Omental fat pad (tissue), 3 donors: ENCODE measurements at regions not wholly inside any gene's neighbourhood (a gene's known extent, or its start where the extent isn't known, plus 50 kb on each side); places are given as distances from the start of the nearest gene placed in this dataset.

Experiments used
- ATAC-seq: fragments of 150-250 bp; one replicate; pipeline ENCODE4 v1.9.1; 2016; ENCODE audit warnings: mild to moderate bottlenecking, moderate library complexity; ENCODE audit not compliant: low FRiP score
- DNase-seq: peaks from one replicate; pipeline ENCODE4 v3.0.0-alpha.2; 2019; ENCODE audit warnings: low spot score
- CTCF ChIP-seq, 3 donors: fragments of 450-650 bp; IDR thresholded peaks; one replicate each; pipeline ENCODE4 v1.5.1; 2016 to 2017; ENCODE audit warnings: antibody characterized with exemption in 3 of 3, mild to moderate bottlenecking in 3 of 3, moderate library complexity in 2 of 3

DNA sequence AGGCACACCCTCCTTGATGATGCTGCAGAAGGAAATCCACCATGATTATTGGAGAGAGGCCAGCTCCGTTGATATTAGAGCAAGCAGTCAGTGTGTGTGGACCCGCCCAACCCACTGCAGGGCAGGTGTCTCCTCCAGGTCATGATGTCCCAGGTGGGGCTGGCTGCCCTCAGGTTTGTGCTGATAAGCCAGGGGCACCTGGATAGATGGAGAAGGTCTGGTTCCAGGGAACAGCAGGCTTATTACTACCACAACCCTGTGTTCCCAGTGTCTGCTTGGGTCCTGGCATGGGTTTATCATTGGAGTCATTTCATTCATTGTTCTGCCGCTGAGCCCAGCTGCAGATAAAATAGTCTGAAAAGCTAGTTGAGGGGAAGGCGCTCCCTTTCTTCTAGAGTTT, 181.1 kb upstream of the NECTIN1 start:
- TF ChIP-seq CTCF (IDR thresholded peaks at IDR 0.05): no peak
- ATAC-seq: no peak
- DNase-seq: no peak

- DNase-seq (no peak), ATAC-seq (no peak)
- TF ChIP-seq CTCF (IDR thresholded peaks at IDR 0.05): no peak
Observed at GRCh38 chr11:119909495-119909894, 180.5 kb upstream of the NECTIN1 start.

- ATAC-seq: no peak
- no peak for DNase-seq
- no peak for TF ChIP-seq CTCF (IDR thresholded peaks at IDR 0.05)
Observed at GRCh38 chr11:119909077-119909476, 180.1 kb upstream of the NECTIN1 start.

DNA sequence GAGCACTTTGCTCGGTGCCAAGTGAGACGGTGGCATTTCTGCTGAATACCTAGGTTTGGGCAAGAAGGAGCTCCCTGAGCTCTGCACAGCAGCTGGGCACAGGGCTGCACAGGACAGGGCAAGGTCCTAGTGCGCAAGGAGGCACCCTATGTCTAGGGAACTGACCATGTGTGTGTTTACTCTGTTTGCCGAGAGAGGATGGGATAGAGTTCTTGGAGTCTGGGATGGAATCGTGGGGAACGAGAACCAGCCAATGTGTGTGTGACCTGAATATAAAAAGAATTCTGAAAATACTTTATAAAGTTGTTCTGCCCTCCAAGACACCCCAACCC, 179.5 kb upstream of the NECTIN1 start:
- TF ChIP-seq CTCF (IDR thresholded peaks at IDR 0.05): no peak
- ATAC-seq (no peak), DNase-seq (no peak)

DNA sequence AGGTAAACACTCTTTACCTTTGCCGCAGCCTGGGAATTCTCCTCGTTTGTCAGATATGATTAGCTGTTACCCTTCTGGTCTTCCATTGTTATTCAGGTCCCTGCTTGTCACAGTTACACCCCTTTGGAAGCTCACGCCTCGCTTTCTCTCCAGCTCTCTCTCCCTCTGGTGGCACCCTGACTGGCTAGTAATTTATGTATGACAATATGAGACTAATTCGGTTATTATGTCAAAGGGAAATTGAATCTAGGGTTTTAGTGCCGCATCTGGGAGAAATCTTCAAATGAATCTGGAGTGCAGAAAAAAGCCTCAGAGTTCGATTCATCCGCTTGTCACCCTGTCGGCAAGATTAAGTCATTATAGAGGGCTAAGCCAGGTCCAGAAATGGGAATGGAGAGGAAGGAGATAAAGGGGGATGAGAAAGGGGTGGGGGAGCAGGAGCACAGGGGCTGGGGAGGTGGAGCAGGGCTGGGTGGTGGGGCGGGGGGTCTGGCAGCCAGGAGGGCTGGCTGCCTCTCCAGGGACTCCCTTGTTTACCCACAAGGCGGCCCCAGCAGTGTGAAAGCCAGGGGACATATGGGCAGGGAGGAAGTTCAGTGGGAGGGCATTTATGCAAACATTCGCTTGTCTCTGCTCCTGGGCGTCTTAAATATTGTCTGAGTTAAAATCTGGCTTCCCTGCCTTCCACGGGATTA, 179.0 kb upstream of the NECTIN1 start:
- DNase-seq: no peak

DNA sequence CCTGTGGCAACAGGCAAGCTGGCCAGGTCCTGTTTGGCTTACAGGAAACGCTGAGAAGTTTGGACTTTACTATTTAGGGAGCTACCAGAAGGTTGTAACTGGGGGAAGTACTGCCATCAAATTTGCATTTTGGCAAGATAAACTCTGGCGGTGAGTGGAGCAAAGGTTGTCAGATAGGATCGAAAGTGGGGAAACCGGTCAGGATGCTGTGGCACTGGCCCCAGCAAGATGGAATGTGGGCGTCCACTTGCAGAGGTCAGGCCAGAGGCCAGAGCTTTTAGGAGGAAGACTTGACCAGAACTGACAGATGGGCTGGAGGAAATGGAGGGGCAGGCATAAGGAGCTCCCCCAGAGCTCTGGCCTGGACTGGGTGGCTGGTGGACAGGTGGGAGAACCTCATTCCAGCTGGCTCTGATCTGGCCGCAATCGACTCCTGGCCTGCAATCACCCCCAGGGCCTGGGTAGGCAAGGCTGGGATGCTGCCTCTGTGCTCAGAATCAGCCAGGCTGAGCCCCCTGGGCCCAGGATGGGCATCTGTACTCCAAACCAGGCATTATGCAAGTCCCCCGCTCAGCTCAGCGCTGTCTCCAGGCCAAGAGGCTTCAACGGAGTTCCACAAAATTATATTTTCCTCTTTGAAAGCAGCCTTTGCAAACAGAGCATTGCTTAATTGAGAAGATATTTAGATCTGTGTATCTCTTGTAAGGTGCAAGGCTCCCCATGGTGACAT, 178.3 kb upstream of the NECTIN1 start:
- TF ChIP-seq CTCF (IDR thresholded peaks at IDR 0.05): no peak
- DNase-seq (no peak), ATAC-seq (no peak)

More for the DNA sequence above, 179.0 kb upstream of the NECTIN1 start:
- ATAC-seq: no peak
- TF ChIP-seq CTCF (IDR thresholded peaks at IDR 0.05): no peak

- TF ChIP-seq CTCF (IDR thresholded peaks at IDR 0.05): no peak
- DNase-seq (no peak), ATAC-seq (no peak)
Observed at GRCh38 chr11:119906376-119906775, 177.4 kb upstream of the NECTIN1 start.
